Sigmoid colon (tissue), 4 donors: ENCODE measurements at regions not wholly inside any gene's neighbourhood (a gene's known extent, or its start where the extent isn't known, plus 50 kb on each side); places are given as distances from the start of the nearest gene placed in this dataset.

ENCODE experiments used
- CTCF ChIP-seq, 4 experiments: fragments of 450-650 bp in 3 of 4; fragments of 200-600 bp in 1 of 4; IDR thresholded peaks; one replicate each; pipeline ENCODE4 v1.5.1; 2016 to 2019; ENCODE audit warnings: antibody characterized with exemption in 4 of 4, mild to moderate bottlenecking in 3 of 4, moderate library complexity in 2 of 4
- EP300 ChIP-seq, 4 donors: sonication (generic); formaldehyde crosslinking; IDR thresholded peaks; one replicate each; pipeline ENCODE4 v1.6.1; 2017; ENCODE audit warnings: antibody characterized with exemption in 4 of 4

GRCh38 chr2:59930430-59930829 lies 623.0 kb downstream of the BCL11A start:
- TF ChIP-seq CTCF (IDR thresholded peaks at IDR 0.05), result no peak
- TF ChIP-seq EP300 (IDR thresholded peaks at IDR 0.05), result no peak
